Panc1 (cell line): ENCODE measurements at regions not wholly inside any gene's neighbourhood (a gene's known extent, or its start where the extent isn't known, plus 50 kb on each side); places are given as distances from the start of the nearest gene placed in this dataset.

Experiments
- POLR2AphosphoS5 ChIP-seq: IDR thresholded peaks from 2 replicates; pipeline ENCODE4 v1.6.1; 2012; ENCODE audit warnings: mild to moderate bottlenecking, low read depth, low read length, moderate library complexity
- SIN3A ChIP-seq: IDR thresholded peaks from 2 replicates; pipeline ENCODE4 v1.6.1; 2012; ENCODE audit warnings: low read depth, mild to moderate bottlenecking, low read length, moderate library complexity, borderline replicate concordance; ENCODE audit not compliant: insufficient read depth
- TF ChIP-seq, protein P1 (sequence below): fragments of 450-650 bp; IDR thresholded peaks from 2 replicates; pipeline ENCODE4 v1.5.1; 2017; ENCODE audit warnings: mild to moderate bottlenecking

DNA sequence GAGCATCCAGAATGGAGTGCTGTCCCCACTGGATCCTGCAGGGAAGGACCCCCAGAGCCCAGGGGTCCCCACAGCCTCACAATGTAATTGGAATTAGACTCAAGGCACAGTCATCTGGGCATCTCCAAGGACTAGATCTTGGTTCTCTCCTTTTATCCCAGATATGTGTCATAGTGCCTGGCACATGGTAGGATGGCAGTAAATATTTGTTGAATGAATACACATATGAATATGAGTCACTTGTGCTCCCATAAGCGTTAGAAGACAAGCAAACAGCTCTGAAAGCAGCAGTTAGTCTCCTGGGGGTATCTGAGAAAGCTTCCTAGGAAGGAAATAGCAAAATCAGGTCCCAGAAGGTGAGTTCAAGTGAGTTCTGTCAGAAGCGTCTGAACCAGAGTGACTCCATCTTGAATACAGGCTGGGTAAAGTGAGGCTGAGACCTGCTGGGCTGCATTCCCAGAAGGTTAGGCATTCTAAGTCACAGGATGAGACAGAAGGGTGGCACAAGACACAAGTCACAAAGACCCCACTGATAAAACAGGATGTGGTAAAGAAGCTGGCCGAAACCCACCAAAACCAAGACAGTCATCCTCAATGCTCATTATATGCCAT is 234.1 kb upstream of the ID2 start:
- TF ChIP-seq, protein P1, sequence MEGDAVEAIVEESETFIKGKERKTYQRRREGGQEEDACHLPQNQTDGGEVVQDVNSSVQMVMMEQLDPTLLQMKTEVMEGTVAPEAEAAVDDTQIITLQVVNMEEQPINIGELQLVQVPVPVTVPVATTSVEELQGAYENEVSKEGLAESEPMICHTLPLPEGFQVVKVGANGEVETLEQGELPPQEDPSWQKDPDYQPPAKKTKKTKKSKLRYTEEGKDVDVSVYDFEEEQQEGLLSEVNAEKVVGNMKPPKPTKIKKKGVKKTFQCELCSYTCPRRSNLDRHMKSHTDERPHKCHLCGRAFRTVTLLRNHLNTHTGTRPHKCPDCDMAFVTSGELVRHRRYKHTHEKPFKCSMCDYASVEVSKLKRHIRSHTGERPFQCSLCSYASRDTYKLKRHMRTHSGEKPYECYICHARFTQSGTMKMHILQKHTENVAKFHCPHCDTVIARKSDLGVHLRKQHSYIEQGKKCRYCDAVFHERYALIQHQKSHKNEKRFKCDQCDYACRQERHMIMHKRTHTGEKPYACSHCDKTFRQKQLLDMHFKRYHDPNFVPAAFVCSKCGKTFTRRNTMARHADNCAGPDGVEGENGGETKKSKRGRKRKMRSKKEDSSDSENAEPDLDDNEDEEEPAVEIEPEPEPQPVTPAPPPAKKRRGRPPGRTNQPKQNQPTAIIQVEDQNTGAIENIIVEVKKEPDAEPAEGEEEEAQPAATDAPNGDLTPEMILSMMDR = no peak
- TF ChIP-seq POLR2AphosphoS5 = no peak
- no peak for TF ChIP-seq SIN3A
